ENCODE measurements at regions not wholly inside any gene's neighbourhood (a gene's known extent, or its start where the extent isn't known, plus 50 kb on each side); places are given as distances from the start of the nearest gene placed in this dataset.

- TF ChIP-seq CUX1 (IDR thresholded peaks at IDR 0.05; ENCODE audit: insufficient replicate concordance, low read depth, low read length) = no peak
- no peak for TF ChIP-seq RUNX3 (IDR thresholded peaks at IDR 0.05; ENCODE audit: low read length)
- TF ChIP-seq, protein P1, sequence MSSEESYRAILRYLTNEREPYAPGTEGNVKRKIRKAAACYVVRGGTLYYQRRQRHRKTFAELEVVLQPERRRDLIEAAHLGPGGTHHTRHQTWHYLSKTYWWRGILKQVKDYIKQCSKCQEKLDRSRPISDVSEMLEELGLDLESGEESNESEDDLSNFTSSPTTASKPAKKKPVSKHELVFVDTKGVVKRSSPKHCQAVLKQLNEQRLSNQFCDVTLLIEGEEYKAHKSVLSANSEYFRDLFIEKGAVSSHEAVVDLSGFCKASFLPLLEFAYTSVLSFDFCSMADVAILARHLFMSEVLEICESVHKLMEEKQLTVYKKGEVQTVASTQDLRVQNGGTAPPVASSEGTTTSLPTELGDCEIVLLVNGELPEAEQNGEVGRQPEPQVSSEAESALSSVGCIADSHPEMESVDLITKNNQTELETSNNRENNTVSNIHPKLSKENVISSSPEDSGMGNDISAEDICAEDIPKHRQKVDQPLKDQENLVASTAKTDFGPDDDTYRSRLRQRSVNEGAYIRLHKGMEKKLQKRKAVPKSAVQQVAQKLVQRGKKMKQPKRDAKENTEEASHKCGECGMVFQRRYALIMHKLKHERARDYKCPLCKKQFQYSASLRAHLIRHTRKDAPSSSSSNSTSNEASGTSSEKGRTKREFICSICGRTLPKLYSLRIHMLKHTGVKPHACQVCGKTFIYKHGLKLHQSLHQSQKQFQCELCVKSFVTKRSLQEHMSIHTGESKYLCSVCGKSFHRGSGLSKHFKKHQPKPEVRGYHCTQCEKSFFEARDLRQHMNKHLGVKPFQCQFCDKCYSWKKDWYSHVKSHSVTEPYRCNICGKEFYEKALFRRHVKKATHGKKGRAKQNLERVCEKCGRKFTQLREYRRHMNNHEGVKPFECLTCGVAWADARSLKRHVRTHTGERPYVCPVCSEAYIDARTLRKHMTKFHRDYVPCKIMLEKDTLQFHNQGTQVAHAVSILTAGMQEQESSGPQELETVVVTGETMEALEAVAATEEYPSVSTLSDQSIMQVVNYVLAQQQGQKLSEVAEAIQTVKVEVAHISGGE (CRISPR knock-in tag; IDR thresholded peaks at IDR 0.05) = no peak
- no peak for TF ChIP-seq EGR1 (IDR thresholded peaks at IDR 0.05; ENCODE audit: borderline replicate concordance in 1 of 2, low read depth in 2 of 2, low read length in 2 of 2)
These were observed 649.5 kb upstream of the KCND2 start (continued) for GRCh38 chr7:119623427-119623826.
